IgD-negative memory B cell (primary cell): ENCODE measurements at regions not wholly inside any gene's neighbourhood (a gene's known extent, or its start where the extent isn't known, plus 50 kb on each side); places are given as distances from the start of the nearest gene placed in this dataset.
"Not testable (repeated sequence)": the region's sequence is repeated elsewhere in the genome, so short reads cannot be mapped to it uniquely, and the experiment has no call there.

Experiments used
- H3K27ac Mint-ChIP-seq, 3 donors: one replicate each; pipeline ENCODE4 v1.8.0; 2020 to 2022; ENCODE audit warnings: mild to moderate bottlenecking in 3 of 3, mixed read lengths in 3 of 3, moderate library complexity in 1 of 3
- H3K27me3 Mint-ChIP-seq: one replicate; pipeline ENCODE4 v1.8.0; 2021; ENCODE audit warnings: mixed read lengths
- H3K36me3 Mint-ChIP-seq: one replicate; pipeline ENCODE4 v1.8.0; 2020; ENCODE audit warnings: mild to moderate bottlenecking, mixed read lengths
- H3K4me1 Mint-ChIP-seq, 3 donors: one replicate each; pipeline ENCODE4 v1.8.0; 2020 to 2022; ENCODE audit warnings: mixed read lengths in 3 of 3, mild to moderate bottlenecking in 1 of 3
- H3K4me3 Mint-ChIP-seq, 4 donors: one replicate each; pipeline ENCODE4 v1.8.0; 2020 to 2022; ENCODE audit warnings: mild to moderate bottlenecking in 4 of 4, mixed read lengths in 4 of 4, moderate library complexity in 3 of 4
- H3K9me3 Mint-ChIP-seq, 3 donors: one replicate each; pipeline ENCODE4 v1.8.0; 2020 to 2021; ENCODE audit warnings: mixed read lengths in 3 of 3, mild to moderate bottlenecking in 1 of 3

- Mint-ChIP-seq H3K27me3 (no peaks in the 10 kb centered on the region), H3K27ac (no peak overlapping the region), H3K36me3 (no peaks in the 10 kb centered on the region), H3K4me3 (no peak overlapping the region), H3K4me1 (no peaks in the 10 kb centered on the region), H3K9me3 (peaks cover 0 to 4% (median 0%) of the 10 kb centered on the region in 3 donors)
Observed at GRCh38 chr1:78715181-78715661, 65.6 kb downstream of the IFI44 start.

DNA sequence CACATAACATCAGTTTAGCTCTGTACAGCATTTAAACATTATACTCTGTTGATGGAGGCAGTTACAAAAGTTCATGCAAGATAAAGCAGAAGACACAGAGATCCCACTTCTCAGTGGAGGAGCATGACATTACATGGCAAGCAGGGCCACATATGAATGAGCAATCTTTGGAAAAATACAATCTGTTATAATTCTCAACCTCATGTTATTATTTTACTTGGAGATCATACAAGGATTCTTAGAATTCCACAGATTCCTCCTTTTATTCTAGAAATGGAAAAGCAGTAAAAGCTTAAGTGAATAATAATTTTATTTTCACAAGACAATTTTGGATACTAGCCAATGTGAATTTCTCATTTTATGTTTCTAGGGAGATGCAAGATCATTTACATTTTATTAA, 66.6 kb downstream of the IFI44 start:
- H3K27me3 Mint-ChIP-seq, result no peaks in the 10 kb centered on the region
- H3K36me3 Mint-ChIP-seq, result no peaks in the 10 kb centered on the region
- H3K4me3 Mint-ChIP-seq, result no peak overlapping the region
- H3K9me3 Mint-ChIP-seq, result peaks cover 0 to 2% (median 0%) of the 10 kb centered on the region in 3 donors
- H3K4me1 Mint-ChIP-seq, result no peaks in the 10 kb centered on the region
- H3K27ac Mint-ChIP-seq, result no peak overlapping the region

DNA sequence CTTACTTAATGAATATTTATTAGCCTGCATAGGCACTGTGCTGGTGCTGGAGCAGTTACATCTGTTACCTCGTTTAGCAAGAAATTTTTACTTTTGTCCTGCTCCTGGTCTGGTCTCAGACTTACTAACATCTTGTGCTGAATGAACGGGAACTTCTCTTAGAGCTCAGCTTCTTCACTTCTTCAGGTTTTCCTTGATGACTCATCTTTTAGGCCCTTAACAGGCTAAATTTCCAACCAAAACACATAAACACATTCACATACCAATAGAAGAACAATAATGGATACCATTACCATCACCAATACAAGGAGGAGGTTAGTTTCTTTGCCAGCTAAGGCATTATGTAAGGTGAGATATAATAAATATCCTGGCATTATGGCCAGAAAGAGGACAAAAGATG, 68.9 kb downstream of the IFI44 start:
- Mint-ChIP-seq H3K36me3 (no peaks in the 10 kb centered on the region), H3K9me3 (peaks cover 0 to 2% (median 1%) of the 10 kb centered on the region in 3 donors), H3K27me3 (no peaks in the 10 kb centered on the region), H3K4me3 (no peak overlapping the region), H3K4me1 (no peaks in the 10 kb centered on the region), H3K27ac (no peak overlapping the region)

DNA sequence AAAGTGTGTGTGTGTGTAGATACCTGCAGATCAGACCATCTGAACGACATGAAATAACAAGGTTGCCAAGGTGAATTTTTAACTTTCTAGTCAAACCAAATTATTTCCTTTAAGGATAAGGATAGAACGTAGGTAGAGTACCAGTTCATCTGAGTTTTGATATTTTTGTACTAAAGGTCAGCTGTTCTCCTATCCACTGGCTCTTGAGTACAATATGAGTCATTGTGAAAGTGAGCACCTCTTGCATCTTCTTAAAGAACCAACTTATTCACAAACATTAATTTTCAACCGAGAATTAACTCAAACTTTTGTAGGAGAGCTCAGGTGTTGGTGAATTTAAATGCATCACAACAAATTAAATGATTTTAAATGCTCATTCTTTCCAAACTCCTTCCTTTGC, 71.5 kb downstream of the IFI44 start:
- Mint-ChIP-seq H3K4me1 (no peaks in the 10 kb centered on the region), H3K9me3 (peaks cover 0 to 2% (median 1%) of the 10 kb centered on the region in 3 donors), H3K4me3 (no peak overlapping the region), H3K27me3 (no peaks in the 10 kb centered on the region), H3K36me3 (no peaks in the 10 kb centered on the region), H3K27ac (no peak overlapping the region)

DNA sequence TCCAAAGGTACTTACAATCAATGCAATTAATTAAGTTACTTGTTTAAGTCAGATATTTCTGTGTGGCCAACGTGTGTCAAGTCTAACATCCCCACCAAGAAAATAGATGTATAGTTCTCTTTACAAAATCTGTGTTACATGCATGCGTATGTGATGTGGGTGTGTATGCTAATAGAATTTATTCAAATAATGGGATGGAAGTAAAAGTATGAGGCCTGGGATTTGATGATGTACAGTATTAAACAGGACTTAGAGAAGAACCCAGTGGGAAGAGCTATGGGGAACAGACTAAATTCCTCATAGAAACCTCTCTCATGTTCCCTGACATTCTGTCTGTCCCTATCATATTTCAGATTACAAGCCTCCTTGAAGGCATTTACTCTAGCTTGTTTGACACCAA, 72.5 kb downstream of the IFI44 start:
- peaks cover 0 to 2% (median 1%) of the 10 kb centered on the region in 3 donors for H3K9me3 Mint-ChIP-seq
- no peak overlapping the region for H3K4me3 Mint-ChIP-seq
- H3K4me1 Mint-ChIP-seq, result no peaks in the 10 kb centered on the region
- H3K27me3 Mint-ChIP-seq, result no peaks in the 10 kb centered on the region
- no peaks in the 10 kb centered on the region for H3K36me3 Mint-ChIP-seq
- no peak overlapping the region for H3K27ac Mint-ChIP-seq

- H3K4me1 Mint-ChIP-seq, result no peaks in the 10 kb centered on the region
- H3K36me3 Mint-ChIP-seq, result no peaks in the 10 kb centered on the region
- H3K9me3 Mint-ChIP-seq, result peaks cover 0 to 2% (median 1%) of the 10 kb centered on the region in 3 donors
- H3K27ac Mint-ChIP-seq, result no peak overlapping the region
- H3K27me3 Mint-ChIP-seq, result no peaks in the 10 kb centered on the region
- H3K4me3 Mint-ChIP-seq, result no peak overlapping the region
Observed at GRCh38 chr1:78722521-78722920, 72.9 kb downstream of the IFI44 start.

GRCh38 chr1:78722947-78723346, 73.3 kb downstream of the IFI44 start:
- no peak overlapping the region for H3K4me3 Mint-ChIP-seq
- no peaks in the 10 kb centered on the region for H3K36me3 Mint-ChIP-seq
- H3K27me3 Mint-ChIP-seq, result no peaks in the 10 kb centered on the region
- peaks cover 0 to 1% (median 0%) of the 10 kb centered on the region in 3 donors for H3K9me3 Mint-ChIP-seq
- H3K27ac Mint-ChIP-seq, result no peak overlapping the region
- H3K4me1 Mint-ChIP-seq, result no peaks in the 10 kb centered on the region

- H3K36me3 Mint-ChIP-seq, result no peaks in the 10 kb centered on the region
- no peak overlapping the region for H3K4me3 Mint-ChIP-seq
- H3K4me1 Mint-ChIP-seq, result no peaks in the 10 kb centered on the region
- H3K9me3 Mint-ChIP-seq, result peaks cover 0 to 2% (median 0%) of the 10 kb centered on the region in 3 donors
- H3K27ac Mint-ChIP-seq, result no peak overlapping the region
- no peaks in the 10 kb centered on the region for H3K27me3 Mint-ChIP-seq
Observed at GRCh38 chr1:78726686-78727085, 77.1 kb downstream of the IFI44 start.

DNA sequence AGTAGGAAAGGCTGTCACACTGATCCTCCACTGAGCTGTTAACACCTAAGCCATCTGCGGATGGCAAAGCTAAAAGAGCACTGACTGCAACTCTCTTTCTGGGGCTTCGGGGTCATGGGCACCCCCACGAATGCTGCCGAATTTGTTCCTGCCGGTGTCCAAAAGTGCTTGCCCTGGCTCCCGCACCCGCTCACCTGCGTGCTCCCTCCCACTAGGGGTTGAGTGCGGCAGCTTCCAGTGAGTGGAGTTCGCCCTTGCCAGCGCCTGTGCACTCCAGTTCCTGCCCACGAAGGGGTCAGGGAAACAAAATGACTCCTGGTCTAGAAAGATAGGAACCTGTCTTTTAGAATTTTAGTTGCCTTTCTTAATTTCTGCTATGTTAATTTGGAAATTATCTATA, 78.7 kb downstream of the IFI44 start:
- Mint-ChIP-seq H3K27ac (no peak overlapping the region), H3K9me3 (peaks cover 0 to 2% (median 0%) of the 10 kb centered on the region in 3 donors), H3K4me3 (no peak overlapping the region), H3K4me1 (no peaks in the 10 kb centered on the region), H3K36me3 (no peaks in the 10 kb centered on the region), H3K27me3 (no peaks in the 10 kb centered on the region)

GRCh38 chr1:78730054-78730453, 80.4 kb downstream of the IFI44 start:
- H3K27ac Mint-ChIP-seq, result no peak overlapping the region
- H3K27me3 Mint-ChIP-seq, result no peaks in the 10 kb centered on the region
- H3K4me1 Mint-ChIP-seq, result no peaks in the 10 kb centered on the region

GRCh38 chr1:78731674-78732073, 82.0 kb downstream of the IFI44 start:
- no peaks in the 10 kb centered on the region for H3K27me3 Mint-ChIP-seq
- H3K9me3 Mint-ChIP-seq, result peaks cover 0 to 2% (median 0%) of the 10 kb centered on the region in 3 donors
- no peak overlapping the region for H3K4me3 Mint-ChIP-seq
- no peaks in the 10 kb centered on the region for H3K4me1 Mint-ChIP-seq
- H3K27ac Mint-ChIP-seq, result no peak overlapping the region
- no peaks in the 10 kb centered on the region for H3K36me3 Mint-ChIP-seq

More at GRCh38 chr1:78730054-78730453, 80.4 kb downstream of the IFI44 start:
- no peaks in the 10 kb centered on the region for H3K36me3 Mint-ChIP-seq
- H3K4me3 Mint-ChIP-seq, result no peak overlapping the region
- peaks cover 0 to 2% (median 0%) of the 10 kb centered on the region in 3 donors for H3K9me3 Mint-ChIP-seq

- H3K9me3 Mint-ChIP-seq, result peaks cover 2 to 7% (median 6%) of the 10 kb centered on the region in 3 donors
Observed at GRCh38 chr1:78737241-78737640, 87.6 kb downstream of the IFI44 start.

DNA sequence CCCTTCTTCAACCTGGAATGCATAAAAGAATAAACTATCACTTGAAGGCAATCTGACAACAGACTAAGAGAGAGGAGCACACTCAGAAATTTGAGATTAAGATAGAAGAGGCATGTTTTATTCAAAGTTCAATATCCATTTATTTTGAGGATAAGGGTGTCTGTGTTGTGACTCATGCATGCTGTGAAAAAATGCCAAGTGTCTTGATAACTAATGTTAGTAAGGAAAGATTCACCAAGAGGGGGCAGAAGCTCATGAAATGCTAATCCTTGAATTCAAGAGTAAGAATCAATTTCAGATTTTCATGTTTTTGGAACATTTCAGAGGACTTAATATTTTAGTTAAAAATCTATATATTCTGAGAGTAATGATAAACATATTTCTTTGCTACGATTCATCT, 94.0 kb downstream of the IFI44 start:
- H3K9me3 Mint-ChIP-seq, result peaks cover 0 to 4% (median 2%) of the 10 kb centered on the region in 3 donors
- no peak overlapping the region for H3K27ac Mint-ChIP-seq
- no peaks in the 10 kb centered on the region for H3K36me3 Mint-ChIP-seq
- H3K4me3 Mint-ChIP-seq, result no peak overlapping the region
- no peaks in the 10 kb centered on the region for H3K27me3 Mint-ChIP-seq
- H3K4me1 Mint-ChIP-seq, result no peaks in the 10 kb centered on the region

More at GRCh38 chr1:78737241-78737640, 87.6 kb downstream of the IFI44 start:
- Mint-ChIP-seq H3K4me1 (no peaks in the 10 kb centered on the region), H3K27ac (no peak overlapping the region), H3K4me3 (no peak overlapping the region), H3K27me3 (no peaks in the 10 kb centered on the region), H3K36me3 (no peaks in the 10 kb centered on the region)

DNA sequence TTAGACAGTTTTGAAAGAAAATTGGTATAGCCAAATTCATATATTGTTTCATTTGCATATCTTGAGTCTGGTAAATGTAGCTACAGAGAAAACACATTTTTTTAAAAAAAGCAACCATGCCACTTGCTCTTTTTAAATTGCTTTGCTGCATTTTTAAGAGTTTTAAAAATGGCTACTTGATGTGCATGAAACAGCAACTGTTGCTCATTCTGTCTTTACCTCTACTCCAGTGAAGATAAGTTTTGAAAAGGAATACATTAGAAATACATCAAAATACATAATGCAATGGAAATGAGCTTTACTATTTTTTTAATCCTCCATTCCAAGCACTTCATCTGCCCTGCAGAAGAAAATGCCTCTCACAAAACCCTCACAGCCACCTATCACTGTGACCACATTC, 95.5 kb downstream of the IFI44 start:
- Mint-ChIP-seq H3K9me3 (peaks cover 0 to 2% (median 0%) of the 10 kb centered on the region in 3 donors), H3K4me1 (no peaks in the 10 kb centered on the region), H3K4me3 (no peak overlapping the region), H3K36me3 (no peaks in the 10 kb centered on the region), H3K27me3 (peaks cover 2% of the 10 kb centered on the region), H3K27ac (no peak overlapping the region)

DNA sequence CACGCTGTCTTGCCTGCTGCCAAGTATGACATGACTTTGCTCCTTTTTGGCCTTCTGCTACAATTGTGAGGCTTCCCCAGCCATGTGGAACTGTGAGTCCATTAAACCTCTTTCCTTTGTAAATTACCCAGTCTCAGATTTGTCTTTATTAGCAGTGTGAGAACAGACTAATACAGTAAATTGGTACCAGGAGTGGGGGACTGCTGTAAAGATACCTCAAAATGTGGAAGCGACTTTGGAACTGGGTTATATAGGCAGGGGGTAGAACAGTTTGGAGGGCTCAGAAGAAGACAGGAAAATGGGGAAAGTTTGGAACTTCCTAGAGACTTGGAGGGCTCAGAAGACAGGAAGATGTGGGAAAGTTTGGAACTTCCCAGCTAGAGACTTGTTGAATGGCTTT, 104.0 kb downstream of the IFI44 start:
- H3K4me3 Mint-ChIP-seq, H3K27me3 Mint-ChIP-seq, H3K36me3 Mint-ChIP-seq, H3K4me1 Mint-ChIP-seq, H3K27ac Mint-ChIP-seq: not testable (repeated sequence)
- H3K9me3 Mint-ChIP-seq, result peaks cover 0 to 11% (median 7%) of the 10 kb centered on the region in 3 donors

- Mint-ChIP-seq H3K36me3 (no peaks in the 10 kb centered on the region), H3K27me3 (no peaks in the 10 kb centered on the region), H3K4me3 (no peak overlapping the region), H3K4me1 (peaks cover 0 to 1% (median 0%) of the 10 kb centered on the region in 3 donors), H3K9me3 (peaks cover 0 to 11% (median 7%) of the 10 kb centered on the region in 3 donors), H3K27ac (no peak overlapping the region)
Observed at GRCh38 chr1:78755986-78756385, 106.4 kb downstream of the IFI44 start.
